Fibroblast of upper back skin (primary cell): ENCODE measurements at regions not wholly inside any gene's neighbourhood (a gene's known extent, or its start where the extent isn't known, plus 50 kb on each side); places are given as distances from the start of the nearest gene placed in this dataset.
A peak's percentile ranks its signal among the peaks of the same experiment; 100 is the strongest.
"Not testable (repeated sequence)": the region's sequence is repeated elsewhere in the genome, so short reads cannot be mapped to it uniquely, and the experiment has no call there.

ENCODE experiments used
- DNase-seq: peaks from one replicate; pipeline ENCODE4 v3.0.0-alpha.2; 2013

DNA sequence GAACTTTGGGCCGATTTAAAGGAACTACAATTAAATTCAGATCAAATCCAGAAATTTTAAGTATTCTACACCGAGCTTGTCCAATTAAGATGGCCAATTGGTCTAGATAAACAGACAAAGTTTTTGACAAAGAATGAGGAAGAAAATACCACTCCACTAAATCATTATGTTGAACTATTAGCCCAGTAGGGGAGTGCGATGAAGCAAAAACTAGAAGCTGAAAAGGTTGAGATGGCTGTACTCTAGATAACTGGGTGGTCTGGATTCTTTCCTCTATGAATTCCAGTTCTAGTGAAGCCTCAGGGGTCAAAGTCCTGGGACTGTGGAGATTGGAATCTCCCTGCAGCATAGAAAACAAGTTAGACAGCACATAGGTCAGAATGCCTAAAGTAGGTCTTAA is 418.9 kb upstream of the IMPG1 start:
- not testable (repeated sequence) for DNase-seq

DNA sequence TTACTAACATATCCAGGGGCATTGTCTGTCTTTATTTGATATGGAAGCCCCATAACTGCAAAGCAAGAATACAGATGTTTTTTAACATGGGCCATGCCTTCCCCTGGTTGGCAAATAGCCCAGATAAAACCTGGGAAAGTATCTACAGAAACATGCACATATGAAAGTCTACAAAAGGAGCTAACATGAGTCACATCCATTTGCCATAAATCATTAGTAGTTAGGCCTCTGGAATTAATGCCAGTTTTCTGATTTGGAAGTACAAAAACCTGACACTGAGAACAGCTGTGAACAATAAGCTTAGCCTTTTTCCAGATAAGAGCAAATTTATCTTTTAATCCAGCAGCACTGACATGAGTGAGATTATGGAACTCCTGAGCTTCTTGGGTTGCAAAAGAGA is 418.0 kb upstream of the IMPG1 start:
- peak; percentile 17 for DNase-seq

DNA sequence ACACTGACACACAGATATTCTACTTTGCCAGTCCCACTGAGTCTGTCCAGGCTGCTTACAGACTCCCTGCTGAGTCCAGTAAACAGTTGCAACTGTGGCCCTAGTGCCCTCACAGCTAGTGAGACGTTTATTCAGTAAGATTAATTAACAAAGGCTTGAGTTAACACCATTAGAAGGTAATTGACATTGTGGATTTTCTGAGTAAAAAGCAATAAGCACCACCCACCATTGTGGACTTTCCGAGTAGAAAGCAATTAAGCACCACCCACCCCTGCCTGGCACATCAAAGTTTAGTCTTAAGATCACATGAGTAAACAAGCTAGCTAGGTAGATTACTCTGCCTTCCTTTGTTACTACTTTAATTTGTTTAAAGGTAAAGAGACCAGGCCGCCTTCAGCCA is 408.6 kb upstream of the IMPG1 start:
- no peak for DNase-seq

DNA sequence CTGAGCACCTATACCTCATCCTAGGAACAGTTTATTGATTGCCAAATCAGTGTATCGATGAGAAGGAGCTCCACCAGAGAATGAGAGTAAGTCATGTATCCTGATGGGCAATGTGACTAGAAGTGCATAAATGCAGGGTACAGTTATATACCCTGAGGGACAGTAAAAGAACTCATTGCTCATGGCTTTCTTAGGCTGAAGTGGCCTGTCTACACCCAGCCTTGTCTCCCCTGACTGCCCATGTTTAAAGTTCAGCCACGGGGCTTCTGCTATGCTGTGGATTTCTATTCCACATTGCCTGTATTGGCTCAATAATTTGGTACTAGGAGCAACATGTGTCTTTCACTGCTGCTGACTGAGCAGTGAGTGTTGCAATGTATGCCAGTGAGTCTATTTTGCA is 400.4 kb upstream of the IMPG1 start:
- no peak for DNase-seq

DNA sequence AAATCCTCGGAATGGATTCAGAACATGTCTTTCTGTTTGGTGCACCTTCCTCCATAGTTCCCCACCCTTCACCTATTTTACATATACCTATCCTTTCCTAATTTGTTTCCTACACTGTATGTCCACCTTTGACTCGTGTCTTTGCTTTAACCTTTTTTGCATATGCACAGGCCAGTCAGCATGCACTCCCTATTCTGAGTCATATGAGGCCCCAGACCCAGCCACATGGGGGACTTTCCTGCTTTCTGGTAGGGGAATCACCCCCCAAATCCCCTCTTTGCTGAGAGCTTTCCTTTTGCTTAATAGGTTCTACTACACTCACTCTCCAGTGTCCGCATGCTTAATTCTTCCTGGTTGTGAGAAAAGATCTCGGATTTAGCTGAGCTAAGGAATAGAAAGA is 393.8 kb upstream of the IMPG1 start:
- no peak for DNase-seq

DNA sequence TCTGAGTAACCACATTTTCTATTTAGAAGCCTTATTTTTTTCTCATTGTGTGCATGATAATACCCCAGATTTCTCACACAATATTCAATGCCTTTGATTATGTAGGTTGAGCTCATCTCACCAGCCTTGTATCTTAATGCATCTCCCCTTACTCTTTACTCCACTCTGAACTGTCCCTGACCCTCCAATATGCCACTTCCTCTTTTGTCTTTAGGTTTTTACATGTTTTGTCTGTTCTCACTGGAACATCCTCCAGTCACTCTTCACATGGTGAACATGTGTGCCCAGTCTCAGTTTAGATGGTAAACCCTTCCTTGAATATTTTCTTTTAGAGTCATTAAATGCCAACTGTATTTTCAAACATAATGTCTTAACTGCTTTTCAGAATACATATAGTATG is 392.9 kb upstream of the IMPG1 start:
- DNase-seq: no peak

DNA sequence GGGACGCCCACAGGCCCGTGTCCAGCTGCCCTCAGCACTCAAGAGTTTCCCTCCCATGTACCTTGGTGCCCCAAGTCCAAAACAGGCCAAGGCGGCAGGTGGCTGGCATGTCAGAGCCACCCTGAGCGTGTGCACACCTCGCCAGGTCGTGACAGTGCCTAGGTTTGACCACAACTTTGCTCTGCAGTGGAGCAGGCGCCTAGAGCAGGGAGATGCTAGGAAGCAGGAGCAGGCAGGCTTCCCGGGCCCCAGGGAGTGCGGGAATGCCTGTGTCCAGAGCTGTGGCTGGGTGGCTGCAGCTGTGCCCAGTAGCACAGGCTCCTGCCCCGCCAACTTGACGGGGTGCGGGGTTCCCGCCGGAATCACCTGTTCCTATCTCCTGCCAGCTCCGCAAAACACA is 380.8 kb upstream of the IMPG1 start:
- DNase-seq: no peak

DNA sequence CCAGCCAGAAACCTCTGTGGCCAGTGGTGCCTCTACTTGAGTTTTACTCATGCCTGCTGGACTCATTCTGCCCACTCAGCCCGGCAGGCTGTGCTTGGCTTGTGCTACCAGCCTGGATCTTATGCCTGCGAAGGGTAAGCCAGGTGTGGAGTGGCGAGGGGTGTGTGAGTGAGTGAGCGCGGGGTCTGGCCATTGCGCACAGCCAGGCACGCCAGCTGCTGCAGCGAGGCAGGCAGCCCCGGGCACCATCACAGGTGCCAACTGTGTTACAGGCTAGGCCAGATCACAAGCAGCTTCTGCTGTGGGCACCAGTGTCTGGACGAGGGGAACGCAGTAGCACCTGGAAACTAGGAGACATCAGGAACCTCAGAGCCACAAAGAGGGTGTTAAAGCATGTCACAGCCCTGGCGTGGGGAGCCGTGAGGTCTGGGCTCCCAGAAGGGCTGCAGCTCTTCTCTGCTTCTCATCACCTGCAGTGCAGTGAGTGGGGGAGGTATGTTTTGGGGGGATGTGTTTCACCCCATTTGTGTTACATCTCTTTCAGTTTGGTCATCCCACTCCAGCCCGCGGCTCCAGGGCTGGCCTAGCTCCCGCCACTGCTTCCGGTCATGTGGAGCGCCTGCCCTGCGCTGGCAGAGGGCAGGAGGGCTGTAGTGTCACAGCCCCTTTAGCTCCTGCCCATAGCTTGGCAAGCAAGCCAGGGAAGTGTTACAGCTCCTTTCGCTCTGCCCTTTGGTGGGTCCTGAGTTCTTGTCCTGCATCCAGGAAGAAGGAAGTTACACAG is 379.7 kb upstream of the IMPG1 start:
- DNase-seq: no peak

DNA sequence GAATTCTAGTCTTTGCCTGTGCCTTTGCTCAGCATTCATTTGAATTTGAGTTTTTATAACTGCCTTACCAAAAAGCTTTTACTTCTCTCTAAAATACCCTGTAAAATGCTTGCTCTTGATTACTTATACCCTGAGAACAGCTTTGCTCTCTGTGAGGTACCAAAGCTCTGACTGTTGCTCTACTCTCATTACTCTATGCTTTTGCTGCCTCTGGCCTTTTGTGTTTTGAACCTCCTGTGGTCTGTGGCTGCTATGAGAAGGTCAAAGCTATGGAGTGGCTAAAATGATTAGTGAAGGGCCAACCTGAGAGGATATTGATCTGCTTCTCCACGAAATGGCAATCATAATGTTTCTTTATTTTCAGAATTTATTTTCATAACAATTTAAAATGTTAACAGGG is 375.6 kb upstream of the IMPG1 start:
- no peak for DNase-seq

DNA sequence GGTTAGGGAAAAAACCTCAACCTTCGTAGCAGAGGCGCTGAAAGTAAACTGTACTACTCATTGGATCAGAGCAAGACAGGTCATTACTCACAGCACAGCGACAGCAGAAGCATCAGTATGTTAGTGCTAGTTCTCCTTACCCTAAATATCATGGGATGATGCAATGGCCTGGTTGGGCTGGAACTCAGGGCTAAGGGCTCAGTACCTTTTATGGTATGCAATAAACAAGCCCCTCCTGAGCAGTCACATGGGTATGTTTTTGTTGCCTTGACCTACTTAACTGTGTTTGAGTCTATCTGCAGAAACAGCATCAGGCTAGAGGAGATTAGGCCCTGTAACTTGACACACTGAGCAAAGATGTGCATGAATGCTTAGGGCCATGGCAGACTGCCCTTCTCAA is 369.4 kb upstream of the IMPG1 start:
- no peak for DNase-seq

DNA sequence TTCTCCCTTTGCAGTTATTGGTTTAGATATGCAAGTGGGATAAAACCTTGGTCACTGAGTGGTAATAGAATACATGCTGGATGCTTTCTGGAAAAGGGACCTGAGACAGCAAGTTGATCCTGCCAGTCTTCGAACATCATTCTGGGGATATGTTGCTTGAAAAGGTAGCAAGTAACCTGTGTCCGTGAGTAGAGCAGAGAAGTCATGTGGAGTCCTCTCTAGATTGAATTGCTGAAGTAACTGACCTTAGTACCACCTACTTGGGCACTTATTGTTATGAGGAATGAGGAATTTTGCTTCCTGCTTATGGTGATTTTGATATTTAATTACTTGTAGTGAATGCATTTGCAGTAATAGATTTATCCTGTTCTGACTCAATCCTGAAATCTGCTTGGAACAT is 367.3 kb upstream of the IMPG1 start:
- DNase-seq: no peak

DNA sequence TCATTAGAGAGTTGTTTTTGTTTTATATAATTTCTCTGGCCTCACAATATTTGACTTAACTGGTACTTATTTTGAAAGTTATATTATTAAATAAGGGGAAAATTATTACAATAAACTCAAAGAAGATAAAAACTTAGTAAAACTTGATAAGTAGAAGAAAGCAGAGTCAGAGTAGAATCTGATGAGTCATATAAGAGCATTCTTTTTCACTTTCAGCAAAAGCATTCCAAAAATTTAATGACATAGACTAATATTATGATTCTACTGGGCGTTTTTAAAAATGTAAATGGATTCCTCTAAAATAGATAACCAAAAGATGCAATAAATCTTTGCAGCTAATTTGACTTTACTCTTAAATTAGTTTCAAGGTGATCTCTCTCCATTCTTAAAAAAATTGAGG is 366.3 kb upstream of the IMPG1 start:
- no peak for DNase-seq

DNA sequence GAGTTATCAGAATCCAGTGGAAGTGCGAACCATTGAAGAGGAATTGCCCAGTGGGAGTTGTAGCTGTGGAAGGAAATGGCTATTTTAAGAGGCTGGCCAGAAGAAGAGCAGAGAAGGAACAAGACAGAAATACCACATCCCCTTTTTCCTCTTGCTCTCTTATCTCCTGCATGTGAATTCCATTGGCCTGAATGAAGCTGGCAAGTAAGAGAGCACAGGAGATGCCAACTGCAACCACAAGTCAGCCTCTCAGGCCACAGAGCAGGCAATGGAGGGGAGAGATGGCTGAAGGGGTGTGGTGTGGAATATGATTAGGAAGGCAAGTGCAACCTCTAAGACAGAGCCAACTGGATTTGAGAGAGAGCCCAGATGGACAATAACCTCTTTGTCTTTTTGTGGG is 362.7 kb upstream of the IMPG1 start:
- DNase-seq: peak; percentile 1

DNA sequence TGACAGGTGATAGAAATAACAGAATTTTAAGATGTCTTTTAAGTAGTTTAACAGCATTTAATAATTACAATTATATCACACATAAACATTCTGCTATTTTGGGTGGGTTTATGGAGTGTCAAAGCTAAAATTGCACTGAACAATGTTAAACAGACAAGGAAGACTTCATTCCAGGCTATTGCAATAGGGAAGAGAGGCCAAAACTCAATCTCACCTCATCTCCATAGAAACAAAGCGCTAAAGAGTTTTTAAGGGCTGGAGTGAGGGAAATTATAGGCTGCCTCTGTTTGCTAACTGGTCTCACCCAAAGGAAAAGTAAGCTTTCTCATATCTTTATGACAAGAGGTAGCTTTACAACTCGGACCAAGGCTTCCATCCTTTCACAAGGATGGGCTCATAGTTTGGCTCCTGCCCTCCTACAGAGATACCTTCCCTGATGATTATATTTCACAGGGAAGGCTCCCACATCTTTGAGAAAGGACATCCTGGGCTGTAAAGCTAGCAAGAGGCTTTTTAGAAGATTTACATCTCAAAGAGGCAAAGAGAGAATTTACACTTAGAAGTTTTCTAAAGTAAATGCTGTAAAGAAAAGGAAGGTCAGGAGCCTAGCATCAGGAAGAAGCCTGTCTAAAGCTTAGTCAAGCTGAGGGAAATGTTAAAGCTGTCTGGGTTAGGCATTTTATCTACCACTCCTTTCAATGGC is 350.2 kb upstream of the IMPG1 start:
- no peak for DNase-seq

DNA sequence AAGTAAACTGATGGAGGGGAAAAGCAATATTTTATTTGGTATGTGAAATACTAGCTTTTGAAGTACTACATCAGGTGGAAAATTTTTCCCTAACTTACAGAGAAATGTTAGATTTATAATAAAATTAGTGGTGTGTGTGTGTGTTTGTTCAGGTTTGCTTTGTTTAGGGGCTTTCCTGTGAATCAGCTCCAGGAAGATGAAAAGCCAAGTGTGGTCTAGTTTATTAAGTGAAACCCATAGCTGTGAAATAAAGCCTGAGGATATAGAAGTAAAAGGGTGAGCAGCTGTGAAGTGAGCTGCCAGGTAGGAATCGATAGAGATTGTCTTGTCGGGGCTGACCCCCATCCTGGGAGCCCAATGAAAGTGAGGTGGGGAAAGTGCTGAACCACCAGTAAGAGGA is 347.6 kb upstream of the IMPG1 start:
- DNase-seq: no peak

DNA sequence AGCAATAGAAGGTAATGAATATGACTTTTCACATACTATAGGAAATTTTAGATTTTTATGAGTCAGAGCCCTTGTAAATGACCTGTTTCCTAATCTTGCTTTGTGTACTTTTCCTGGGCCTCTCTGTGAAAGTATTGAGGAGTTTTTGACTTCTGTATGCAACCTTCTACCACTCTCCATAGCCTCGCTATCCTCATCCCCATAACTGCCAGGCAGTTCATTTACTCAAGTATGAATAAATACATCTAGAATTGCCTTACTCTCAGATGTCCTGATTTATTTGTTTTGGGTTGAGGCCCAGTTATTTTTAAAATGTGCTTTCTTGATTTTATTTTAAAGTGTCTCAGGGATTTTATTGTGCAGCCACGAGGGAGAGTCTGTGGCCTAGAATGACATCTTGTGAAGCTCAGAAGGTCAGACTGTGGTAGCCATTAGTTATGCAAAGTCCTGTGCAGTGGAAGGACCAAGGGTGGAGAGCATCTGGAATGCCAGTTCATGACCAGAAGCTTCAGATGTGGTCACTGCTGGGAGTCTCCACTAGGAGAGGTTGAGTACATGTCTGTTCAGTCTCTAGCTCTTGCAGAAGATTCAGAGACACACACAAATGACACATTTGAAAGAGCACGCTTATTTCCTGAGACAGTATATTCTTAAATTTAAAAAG is 346.2 kb upstream of the IMPG1 start:
- no peak for DNase-seq

DNA sequence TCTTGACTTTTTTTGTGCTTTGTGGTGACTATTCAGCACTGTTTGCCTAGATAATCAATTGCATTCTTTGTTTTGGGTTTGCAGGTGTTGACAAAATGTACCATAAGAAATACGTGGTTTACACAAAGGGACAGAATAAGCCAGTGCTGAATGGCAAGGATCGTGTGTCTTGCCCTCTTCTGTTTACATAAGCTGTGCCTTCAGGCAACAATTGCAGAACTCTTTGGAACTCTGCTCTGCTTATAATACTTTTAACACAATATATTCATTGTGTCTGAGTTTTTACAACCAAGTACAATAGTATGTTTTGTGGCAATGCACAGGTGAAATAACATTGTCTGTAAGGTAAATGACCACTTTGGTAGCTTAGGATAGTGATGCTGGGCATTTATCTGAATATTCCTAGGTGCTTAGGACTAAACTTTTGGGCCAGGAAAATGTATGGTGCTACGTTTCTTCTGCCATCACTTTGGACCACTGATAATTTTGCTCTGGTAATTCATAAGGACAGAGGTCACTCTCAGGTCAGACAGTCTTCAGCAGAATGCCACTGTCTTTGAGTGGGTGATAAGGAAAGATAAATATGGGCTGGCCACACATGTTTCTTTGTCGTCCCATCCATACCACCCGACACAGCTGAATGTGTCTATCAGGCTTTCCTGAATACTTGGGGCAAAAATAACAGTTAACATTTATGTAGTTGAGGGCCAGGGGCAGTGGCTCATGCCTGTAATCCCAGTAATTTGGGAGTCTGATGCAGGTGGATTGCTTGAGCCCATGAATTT is 344.6 kb upstream of the IMPG1 start:
- no peak for DNase-seq

DNA sequence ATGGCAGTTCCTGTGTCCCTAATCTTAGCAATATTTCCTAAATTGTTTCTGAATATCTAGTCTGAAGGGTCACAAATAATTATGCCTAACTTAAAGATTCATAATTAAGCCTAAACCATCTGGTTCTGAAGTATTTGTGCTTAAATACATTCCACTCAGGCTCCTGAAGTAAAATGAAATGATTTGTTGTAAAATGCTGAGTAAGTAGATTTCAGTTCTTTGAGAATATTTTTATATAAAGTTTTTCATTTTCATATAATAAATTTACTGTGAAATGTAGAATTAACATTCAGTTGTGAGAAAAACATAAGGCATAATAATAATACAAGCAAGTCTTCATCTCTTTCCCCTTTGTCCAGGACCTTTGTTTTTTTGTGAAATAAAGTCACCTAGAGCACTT is 330.6 kb upstream of the IMPG1 start:
- no peak for DNase-seq

DNA sequence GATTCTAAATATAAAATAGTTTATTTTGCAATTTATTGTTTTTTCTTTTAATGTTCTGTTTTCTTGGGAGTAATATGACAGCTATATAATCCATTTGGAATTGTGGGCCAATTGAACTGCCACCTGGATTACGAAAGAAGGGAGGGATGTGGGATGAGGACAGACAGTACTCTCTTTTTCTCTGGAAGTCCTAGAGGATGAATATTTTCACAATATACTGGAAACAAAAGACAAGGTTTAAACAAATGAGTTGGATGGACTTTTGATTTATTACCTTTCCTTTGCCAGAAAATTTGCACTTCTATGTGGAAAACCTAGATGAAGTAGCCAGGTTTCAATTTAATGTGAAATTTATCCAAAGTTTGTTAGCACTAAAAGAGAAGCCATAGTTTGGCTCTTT is 325.5 kb upstream of the IMPG1 start:
- DNase-seq: no peak

DNA sequence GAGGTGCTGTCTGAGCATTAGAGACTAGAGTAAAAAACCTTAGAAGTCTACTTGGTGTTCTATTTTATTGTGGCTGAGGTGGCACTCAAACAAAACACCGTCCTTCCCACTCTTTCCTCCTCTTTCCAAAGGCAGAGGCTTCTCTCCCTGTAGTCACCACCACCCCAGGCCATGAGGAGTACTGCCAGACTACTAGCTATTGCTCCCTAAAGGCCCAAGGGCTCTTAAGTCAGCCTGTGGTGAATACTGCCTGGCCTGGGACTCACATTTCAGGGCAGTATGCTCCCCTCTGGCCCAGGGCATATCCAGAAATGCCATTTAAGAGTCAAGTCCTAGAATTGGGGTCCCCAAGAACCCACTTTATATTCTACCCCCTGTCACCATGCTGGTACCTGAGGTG is 309.7 kb upstream of the IMPG1 start:
- no peak for DNase-seq

DNA sequence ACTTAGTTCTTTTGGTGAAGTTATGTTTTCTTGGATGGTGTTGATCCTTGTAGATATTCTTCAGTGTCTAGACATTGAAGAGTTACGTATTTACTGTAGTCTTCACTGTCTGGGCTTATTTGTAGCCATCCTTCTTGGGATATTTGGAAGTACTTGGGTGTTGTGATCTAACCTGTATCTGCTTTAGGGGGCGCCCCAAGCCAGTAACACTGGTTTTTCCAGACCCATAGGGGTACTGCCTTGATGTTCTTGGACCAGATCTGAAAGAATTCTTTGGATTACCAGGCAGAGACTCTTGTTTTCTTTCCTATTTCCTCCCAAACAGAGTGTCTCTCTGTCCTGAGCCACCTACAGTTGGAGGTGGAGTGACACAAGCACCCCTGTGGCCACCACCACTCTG is 309.1 kb upstream of the IMPG1 start:
- no peak for DNase-seq

DNA sequence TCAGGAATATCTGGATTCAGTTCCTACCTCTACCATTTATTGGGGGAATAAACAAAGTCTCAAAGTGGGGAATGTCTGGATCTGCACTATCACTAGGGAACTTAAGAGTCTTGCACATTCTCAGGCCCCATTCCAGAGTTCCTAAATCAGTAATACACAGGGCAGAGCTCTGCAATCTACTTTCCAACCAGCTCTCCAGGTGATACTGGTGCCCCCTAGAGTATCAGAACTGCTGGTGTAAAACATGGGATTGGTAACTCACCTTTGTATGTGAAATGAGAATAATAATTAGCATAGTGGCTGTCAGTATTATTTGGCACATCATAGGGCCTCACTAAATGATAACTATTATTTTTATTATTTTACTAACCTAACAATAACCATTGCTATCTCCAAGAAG is 278.8 kb upstream of the IMPG1 start:
- DNase-seq: no peak

DNA sequence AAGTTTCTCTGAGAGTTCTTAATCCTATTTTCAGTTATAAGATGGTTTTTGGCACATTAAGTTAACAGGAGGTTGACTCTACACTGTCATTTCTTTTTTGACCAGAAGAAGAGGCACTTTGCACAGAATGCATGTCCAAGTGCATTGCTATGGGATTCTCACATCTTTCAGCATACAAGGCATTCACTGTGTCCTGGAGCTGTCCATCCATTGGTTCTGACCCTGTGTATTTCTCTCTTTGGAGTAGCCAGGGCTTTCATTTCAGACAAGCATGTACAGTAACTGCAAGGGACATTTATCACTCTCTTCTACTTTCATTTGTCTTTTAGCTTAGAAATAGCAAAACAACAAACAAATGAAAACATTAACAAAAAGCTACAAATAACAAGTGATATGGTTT is 275.1 kb upstream of the IMPG1 start:
- DNase-seq: no peak
